K562 (cell line): ENCODE measurements at regions not wholly inside any gene's neighbourhood (a gene's known extent, or its start where the extent isn't known, plus 50 kb on each side); places are given as distances from the start of the nearest gene placed in this dataset.

ENCODE experiments used
- ATAC-seq: fragments of 200-7000 bp; cut with Tn5 transposase; 3 replicates; pipeline ENCODE4 v1.9.1; 2020; ENCODE audit warnings: moderate library complexity
- BruUV-seq: library from RNA; stranded (reverse); fragments of 400-500 nt; replicated peaks from 2 replicates; lab custom pipeline; 2021; lab: Mats Ljungman, UMichigan
- CTCF ChIA-PET: fragments of 300-600 bp; formaldehyde crosslinking; extraction: SDS; loops from one replicate; lab custom pipeline; 2021; ENCODE audit warnings: low intra/inter-chr PET ratio; lab: Yijun Ruan, JAX
- POLR2A ChIA-PET: fragments of 300-600, 350-650 bp; sonication (Branson Sonifier 250); formaldehyde crosslinking; extraction: SDS; loops from one replicate; lab custom pipeline; 2021; ENCODE audit warnings: antibody characterized with exemption, inconsistent platforms; lab: Yijun Ruan, JAX
- DNase-seq, 4 experiments: peaks; one replicate each; pipeline versions ENCODE4 v3.0.0 to v3.0.0-alpha.2; 2011 to 2018; ENCODE audit warnings: low spot score in 3 of 4, mixed read lengths in 3 of 4; ENCODE audit errors: extremely low read depth in 1 of 4
- FAIRE-seq: peaks from 2 replicates; lab custom pipeline; 2011; peaks lifted over from hg19 to GRCh38; lab: Jason Lieb, UNC
- H2AFZ ChIP-seq: 2 replicates; pipeline ENCODE4 v1.6.0; 2011; ENCODE audit warnings: low read depth, low read length, control low read depth, inconsistent platforms
- H3K27ac ChIP-seq: fragments of 200-600 bp; 3 replicates; pipeline ENCODE4 v1.8.0; 2011; ENCODE audit warnings: low read depth, mild to moderate bottlenecking, control low read depth, inconsistent platforms, low read length, moderate library complexity, mixed read lengths; ENCODE audit errors: extremely low read depth
- H3K27me3 ChIP-seq, 2 experiments: fragments of 300-600 bp in 1 of 2; 2 replicates in 1 of 2; 3 replicates in 1 of 2; pipeline versions ENCODE4 v1.6.0 to v1.8.0; 2011; ENCODE audit warnings: inconsistent platforms in 2 of 2, low read length in 2 of 2, mild to moderate bottlenecking in 1 of 2, mixed read lengths in 1 of 2, moderate library complexity in 1 of 2; ENCODE audit not compliant: control insufficient read depth in 2 of 2, insufficient read depth in 2 of 2
- H3K36me3 ChIP-seq: fragments of 300-600 bp; 3 replicates; pipeline ENCODE4 v1.8.0; 2011; ENCODE audit warnings: mild to moderate bottlenecking, low read length, inconsistent platforms; ENCODE audit not compliant: control insufficient read depth, insufficient read depth
- H3K4me1 ChIP-seq, 2 experiments: fragments of 200-600 bp in 1 of 2; replicated peaks in 1 of 2; 2 replicates in 1 of 2; 3 replicates in 1 of 2; pipeline versions ENCODE4 v1.5.1 to v1.8.0; 2011; ENCODE audit warnings: inconsistent platforms in 2 of 2, low read length in 2 of 2, mild to moderate bottlenecking in 1 of 2, mixed read lengths in 1 of 2, moderate library complexity in 1 of 2; ENCODE audit not compliant: control insufficient read depth in 2 of 2, insufficient read depth in 2 of 2
- H3K4me2 ChIP-seq: 2 replicates; pipeline ENCODE4 v1.6.1; 2011; ENCODE audit warnings: low read length, control low read depth, inconsistent platforms, mixed read lengths; ENCODE audit not compliant: insufficient read depth
- H3K4me3 ChIP-seq: fragments of 200-600 bp; sonication (generic), shearing (Covaris generic); 2 replicates; pipeline ENCODE4 v1.5.1; 2016; ENCODE audit warnings: control low read depth, inconsistent platforms
- H3K79me2 ChIP-seq: fragments of 200-600 bp; 3 replicates; pipeline ENCODE4 v1.8.0; 2011; ENCODE audit warnings: low read length, inconsistent platforms; ENCODE audit not compliant: control insufficient read depth, insufficient read depth
- H3K9ac ChIP-seq, 2 experiments: 2 replicates each; pipeline versions ENCODE4 v1.6.0 to v1.6.1; 2011; ENCODE audit warnings: low read depth in 2 of 2, low read length in 2 of 2, control low read depth in 1 of 2, inconsistent platforms in 1 of 2, mild to moderate bottlenecking in 1 of 2, mixed read lengths in 1 of 2; ENCODE audit not compliant: insufficient read depth in 1 of 2
- H3K9me1 ChIP-seq: one replicate; pipeline ENCODE4 v1.6.0; 2011; ENCODE audit warnings: inconsistent platforms, mild to moderate bottlenecking, low read length, moderate library complexity; ENCODE audit not compliant: control insufficient read depth, insufficient read depth
- H3K9me3 ChIP-seq: replicated peaks from 2 replicates; pipeline ENCODE4 v1.5.1; 2011; ENCODE audit warnings: low read depth, low read length, inconsistent platforms; ENCODE audit not compliant: control insufficient read depth, insufficient read depth
- H4K20me1 ChIP-seq: replicated peaks from 2 replicates; pipeline ENCODE4 v1.6.1; 2011; ENCODE audit warnings: low read length, inconsistent platforms, mixed read lengths; ENCODE audit not compliant: control insufficient read depth, insufficient read depth
- DIDO1 ChIP-seq: fragments of 450-650 bp; IDR thresholded peaks from 2 replicates; pipeline ENCODE4 v1.6.1; 2016; ENCODE audit warnings: low read depth, missing biosample characterization, missing genetic modification characterization
- FOXJ2 ChIP-seq: fragments of 200-800 bp; sonication (Bioruptor generic); IDR thresholded peaks from 2 replicates; pipeline ENCODE4 v1.6.1; 2016; ENCODE audit warnings: missing genetic modification characterization, missing compliant biosample characterization
- HDAC6 ChIP-seq: IDR thresholded peaks from 2 replicates; pipeline ENCODE4 v1.6.1; 2012; ENCODE audit warnings: low read depth, mild to moderate bottlenecking, control low read depth, inconsistent platforms, low read length, moderate library complexity
- HIVEP1 ChIP-seq: fragments of 250-450 bp; sonication (Bioruptor Pico); IDR thresholded peaks from 2 replicates; pipeline ENCODE4 v1.4.0; 2020; ENCODE audit warnings: mild to moderate bottlenecking
- HNRNPK ChIP-seq: fragments of 200-400 bp; formaldehyde crosslinking; IDR thresholded peaks from one replicate; pipeline ENCODE4 v1.6.1; 2018; ENCODE audit warnings: mild to moderate bottlenecking, low read depth, low read length; ENCODE audit not compliant: poor library complexity, severe bottlenecking
- RUNX1 ChIP-seq: sonication (generic); IDR thresholded peaks from 2 replicates; pipeline ENCODE4 v1.6.1; 2016; ENCODE audit warnings: antibody characterized with exemption, low read depth
- SMARCB1 ChIP-seq: IDR thresholded peaks from 2 replicates; pipeline ENCODE4 v1.6.1; 2011; ENCODE audit warnings: improper control_type of control experiment, low read depth; ENCODE audit not compliant: insufficient read length
- TAL1 ChIP-seq: fragments of 450-650 bp; IDR thresholded peaks from 2 replicates; pipeline ENCODE4 v1.6.1; 2016; ENCODE audit warnings: mild to moderate bottlenecking
- YBX1 ChIP-seq: fragments of 450-650 bp; IDR thresholded peaks from 2 replicates; pipeline ENCODE4 v1.7.1; 2016; ENCODE audit warnings: mild to moderate bottlenecking
- ZNF140 ChIP-seq: fragments of 250-450 bp; sonication (Bioruptor Pico); IDR thresholded peaks from 2 replicates; pipeline ENCODE4 v1.8.0; 2021; ENCODE audit warnings: moderate library complexity, mild to moderate bottlenecking, inconsistent platforms
- ZNF696 ChIP-seq: fragments of 250-450 bp; sonication (Bioruptor Pico); conservative IDR thresholded peaks from 2 replicates; pipeline ENCODE4 v1.4.0; 2020; ENCODE audit warnings: mild to moderate bottlenecking, moderate library complexity
- WGBS: fragments of 100-300 bp; shearing (Covaris generic); methylation state at CpG from one replicate; pipeline ENCODE4 v1.1.6; 2016; ENCODE audit warnings: low coverage, mixed read lengths; ENCODE audit not compliant: insufficient coverage; ENCODE audit errors: missing lambda C conversion rate; 5-methylcytosine and 5-hydroxymethylcytosine counted together
- in situ Hi-C: fragments of 300-500 bp; cut with MboI; formaldehyde crosslinking; loops from 4 replicates; pipeline ENCODE4 v1.15.0; 2018; ENCODE audit warnings: inconsistent platforms, mixed read lengths
- intact Hi-C: fragments of 100-400 bp; cut with micrococcal nuclease; formaldehyde crosslinking; loops from 2 replicates; pipeline ENCODE4 v1.14.2; 2022
- TF ChIP-seq, protein P1 (sequence below): fragments of 250-450 bp; sonication (Bioruptor Pico); IDR thresholded peaks from 2 replicates; pipeline ENCODE4 v1.8.0; 2022; ENCODE audit warnings: inconsistent platforms
- TF ChIP-seq, protein P2 (sequence below): conservative IDR thresholded peaks from 2 replicates; pipeline ENCODE4 v1.6.1; 2011; ENCODE audit warnings: low read depth, mild to moderate bottlenecking, low read length; ENCODE audit not compliant: control insufficient read depth
- TF ChIP-seq, protein P3 (sequence below): IDR thresholded peaks from 3 replicates; pipeline ENCODE4 v1.6.1; 2011; ENCODE audit warnings: borderline replicate concordance, mild to moderate bottlenecking, moderate library complexity; ENCODE audit not compliant: insufficient read length; ENCODE audit errors: extremely low read depth
- TF ChIP-seq, protein P4 (sequence below), 2 experiments: IDR thresholded peaks; 2 replicates each; pipeline ENCODE4 v1.6.1; 2011; ENCODE audit warnings: borderline replicate concordance in 1 of 2, control low read depth in 1 of 2, low read depth in 1 of 2, low read length in 1 of 2, mild to moderate bottlenecking in 1 of 2, mixed read lengths in 1 of 2, moderate library complexity in 1 of 2; ENCODE audit not compliant: insufficient read depth in 1 of 2, insufficient read length in 1 of 2, poor library complexity in 1 of 2, severe bottlenecking in 1 of 2; ENCODE audit errors: extremely low read depth in 1 of 2

DNA sequence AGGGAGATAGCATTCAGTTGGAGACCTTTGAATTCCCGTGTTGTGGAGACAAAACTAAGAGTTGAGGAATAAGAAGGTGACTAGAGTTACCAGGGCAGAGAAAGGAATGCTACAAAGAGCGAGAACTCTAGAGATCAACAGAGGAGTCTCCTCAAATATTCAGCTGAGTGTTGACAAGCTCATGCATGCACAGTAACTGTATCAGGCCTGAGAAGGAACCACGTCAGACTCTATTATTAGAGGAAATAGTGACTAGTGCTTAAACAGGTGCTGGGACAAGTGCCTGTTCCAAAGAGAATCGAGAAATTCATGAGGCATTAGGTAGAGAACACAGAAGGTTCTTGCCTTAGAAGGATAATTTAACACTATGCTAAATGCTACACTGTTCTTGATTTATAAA lies 333.8 kb upstream of the CHORDC1 start:
- Histone ChIP-seq H3K36me3 (no peaks in the 10 kb centered on the region), H3K4me2 (no peak overlapping the region), H3K4me1 (no peaks in the 10 kb centered on the region), H3K4me3 (no peak overlapping the region), H2AFZ (no peak overlapping the region), H3K9me1 (no peaks in the 10 kb centered on the region), H3K9me3 (no peaks in the 10 kb centered on the region), H3K9ac (no peak overlapping the region), H3K27ac (no peak overlapping the region), H3K27me3 (no peaks in the 10 kb centered on the region), H4K20me1 (no peaks in the 10 kb centered on the region), H3K79me2 (no peaks in the 10 kb centered on the region)
- DNase-seq, result no peak
- CTCF ChIA-PET, result no interaction called here
- intact Hi-C loops, result no loop called here
- no TSS peak for BruUV-seq
- POLR2A ChIA-PET, result interaction anchor here (0.6 kb wide), 1 partner anchor 316 kb away, joined by 3 read pairs; no protein-coding TSS in a partner anchor
- FAIRE-seq, result no peak
- no peak for ATAC-seq
- in situ Hi-C loops, result no loop called here
- 0% methylated on average over 4 of the region's 4 CpGs for WGBS
- TF ChIP-seq, protein P1, sequence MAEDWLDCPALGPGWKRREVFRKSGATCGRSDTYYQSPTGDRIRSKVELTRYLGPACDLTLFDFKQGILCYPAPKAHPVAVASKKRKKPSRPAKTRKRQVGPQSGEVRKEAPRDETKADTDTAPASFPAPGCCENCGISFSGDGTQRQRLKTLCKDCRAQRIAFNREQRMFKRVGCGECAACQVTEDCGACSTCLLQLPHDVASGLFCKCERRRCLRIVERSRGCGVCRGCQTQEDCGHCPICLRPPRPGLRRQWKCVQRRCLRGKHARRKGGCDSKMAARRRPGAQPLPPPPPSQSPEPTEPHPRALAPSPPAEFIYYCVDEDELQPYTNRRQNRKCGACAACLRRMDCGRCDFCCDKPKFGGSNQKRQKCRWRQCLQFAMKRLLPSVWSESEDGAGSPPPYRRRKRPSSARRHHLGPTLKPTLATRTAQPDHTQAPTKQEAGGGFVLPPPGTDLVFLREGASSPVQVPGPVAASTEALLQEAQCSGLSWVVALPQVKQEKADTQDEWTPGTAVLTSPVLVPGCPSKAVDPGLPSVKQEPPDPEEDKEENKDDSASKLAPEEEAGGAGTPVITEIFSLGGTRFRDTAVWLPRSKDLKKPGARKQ (CRISPR knock-in tag), result no peak
- TF ChIP-seq TAL1 (no peak), HDAC6 (no peak), ZNF140 (CRISPR knock-in tag) (no peak), SMARCB1 (no peak), RUNX1 (no peak), YBX1 (no peak), HIVEP1 (CRISPR knock-in tag) (no peak), HNRNPK (no peak), FOXJ2 (no peak), ZNF696 (CRISPR knock-in tag) (no peak), DIDO1 (tag) (no peak)
- TF ChIP-seq, protein P2, sequence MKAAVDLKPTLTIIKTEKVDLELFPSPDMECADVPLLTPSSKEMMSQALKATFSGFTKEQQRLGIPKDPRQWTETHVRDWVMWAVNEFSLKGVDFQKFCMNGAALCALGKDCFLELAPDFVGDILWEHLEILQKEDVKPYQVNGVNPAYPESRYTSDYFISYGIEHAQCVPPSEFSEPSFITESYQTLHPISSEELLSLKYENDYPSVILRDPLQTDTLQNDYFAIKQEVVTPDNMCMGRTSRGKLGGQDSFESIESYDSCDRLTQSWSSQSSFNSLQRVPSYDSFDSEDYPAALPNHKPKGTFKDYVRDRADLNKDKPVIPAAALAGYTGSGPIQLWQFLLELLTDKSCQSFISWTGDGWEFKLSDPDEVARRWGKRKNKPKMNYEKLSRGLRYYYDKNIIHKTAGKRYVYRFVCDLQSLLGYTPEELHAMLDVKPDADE, result no peak
- TF ChIP-seq, protein P3, sequence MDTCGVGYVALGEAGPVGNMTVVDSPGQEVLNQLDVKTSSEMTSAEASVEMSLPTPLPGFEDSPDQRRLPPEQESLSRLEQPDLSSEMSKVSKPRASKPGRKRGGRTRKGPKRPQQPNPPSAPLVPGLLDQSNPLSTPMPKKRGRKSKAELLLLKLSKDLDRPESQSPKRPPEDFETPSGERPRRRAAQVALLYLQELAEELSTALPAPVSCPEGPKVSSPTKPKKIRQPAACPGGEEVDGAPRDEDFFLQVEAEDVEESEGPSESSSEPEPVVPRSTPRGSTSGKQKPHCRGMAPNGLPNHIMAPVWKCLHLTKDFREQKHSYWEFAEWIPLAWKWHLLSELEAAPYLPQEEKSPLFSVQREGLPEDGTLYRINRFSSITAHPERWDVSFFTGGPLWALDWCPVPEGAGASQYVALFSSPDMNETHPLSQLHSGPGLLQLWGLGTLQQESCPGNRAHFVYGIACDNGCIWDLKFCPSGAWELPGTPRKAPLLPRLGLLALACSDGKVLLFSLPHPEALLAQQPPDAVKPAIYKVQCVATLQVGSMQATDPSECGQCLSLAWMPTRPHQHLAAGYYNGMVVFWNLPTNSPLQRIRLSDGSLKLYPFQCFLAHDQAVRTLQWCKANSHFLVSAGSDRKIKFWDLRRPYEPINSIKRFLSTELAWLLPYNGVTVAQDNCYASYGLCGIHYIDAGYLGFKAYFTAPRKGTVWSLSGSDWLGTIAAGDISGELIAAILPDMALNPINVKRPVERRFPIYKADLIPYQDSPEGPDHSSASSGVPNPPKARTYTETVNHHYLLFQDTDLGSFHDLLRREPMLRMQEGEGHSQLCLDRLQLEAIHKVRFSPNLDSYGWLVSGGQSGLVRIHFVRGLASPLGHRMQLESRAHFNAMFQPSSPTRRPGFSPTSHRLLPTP, result no peak
- TF ChIP-seq, protein P4, sequence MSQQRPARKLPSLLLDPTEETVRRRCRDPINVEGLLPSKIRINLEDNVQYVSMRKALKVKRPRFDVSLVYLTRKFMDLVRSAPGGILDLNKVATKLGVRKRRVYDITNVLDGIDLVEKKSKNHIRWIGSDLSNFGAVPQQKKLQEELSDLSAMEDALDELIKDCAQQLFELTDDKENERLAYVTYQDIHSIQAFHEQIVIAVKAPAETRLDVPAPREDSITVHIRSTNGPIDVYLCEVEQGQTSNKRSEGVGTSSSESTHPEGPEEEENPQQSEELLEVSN (IDR thresholded peaks at IDR 0.05; ENCODE audit: borderline replicate concordance in 1 of 2, extremely low read depth in 1 of 2, insufficient read depth in 1 of 2, insufficient read length in 1 of 2, low read depth in 1 of 2, low read length in 1 of 2, poor library complexity in 1 of 2, severe bottlenecking in 1 of 2), result no peak
